Ishikawa (cell line): ENCODE measurements at regions not wholly inside any gene's neighbourhood (a gene's known extent, or its start where the extent isn't known, plus 50 kb on each side); places are given as distances from the start of the nearest gene placed in this dataset.

Experiments used
- CEBPB ChIP-seq: IDR thresholded peaks from 2 replicates; pipeline ENCODE4 v1.6.1; 2012
- CREB1 ChIP-seq: IDR thresholded peaks from 2 replicates; pipeline ENCODE4 v1.6.1; 2012; ENCODE audit warnings: low read depth
- EGR1 ChIP-seq: IDR thresholded peaks from 2 replicates; pipeline ENCODE4 v1.6.1; 2012
- EP300 ChIP-seq: IDR thresholded peaks from 2 replicates; pipeline ENCODE4 v1.6.1; 2012; ENCODE audit warnings: borderline replicate concordance
- FOXM1 ChIP-seq: IDR thresholded peaks from 2 replicates; pipeline ENCODE4 v1.6.1; 2012; ENCODE audit warnings: low read depth, borderline replicate concordance
- MAX ChIP-seq: IDR thresholded peaks from 2 replicates; pipeline ENCODE4 v1.6.1; 2012
- NFIC ChIP-seq: IDR thresholded peaks from 2 replicates; pipeline ENCODE4 v1.6.1; 2012
- RAD21 ChIP-seq: IDR thresholded peaks from 2 replicates; pipeline ENCODE4 v1.6.1; 2012; ENCODE audit warnings: low read depth
- REST ChIP-seq: IDR thresholded peaks from 2 replicates; pipeline ENCODE4 v1.6.1; 2012; ENCODE audit warnings: low read depth, mild to moderate bottlenecking
- TAF1 ChIP-seq: IDR thresholded peaks from 2 replicates; pipeline ENCODE4 v1.6.1; 2012; ENCODE audit warnings: low read depth, mild to moderate bottlenecking
- TCF12 ChIP-seq: IDR thresholded peaks from 2 replicates; pipeline ENCODE4 v1.6.1; 2012; ENCODE audit warnings: low read depth
- TEAD4 ChIP-seq: IDR thresholded peaks from 2 replicates; pipeline ENCODE4 v1.6.1; 2012
- USF1 ChIP-seq: IDR thresholded peaks from 2 replicates; pipeline ENCODE4 v1.6.1; 2012
- YY1 ChIP-seq: IDR thresholded peaks from 2 replicates; pipeline ENCODE4 v1.6.1; 2012; ENCODE audit warnings: low read depth
- ZBTB7A ChIP-seq: IDR thresholded peaks from 2 replicates; pipeline ENCODE4 v1.6.1; 2012; ENCODE audit warnings: low read depth

GRCh38 chr2:5594249-5594695 lies 97.9 kb upstream of the SOX11 start:
- TF ChIP-seq FOXM1 (no peak), EGR1 (no peak), CEBPB (no peak), TCF12 (no peak), TAF1 (no peak), MAX (no peak)

GRCh38 chr2:5596868-5597267 lies 95.3 kb upstream of the SOX11 start:
- no peak for TF ChIP-seq REST
- no peak for TF ChIP-seq CEBPB
- TF ChIP-seq EP300: no peak
- TF ChIP-seq CREB1: no peak
- no peak for TF ChIP-seq MAX
- no peak for TF ChIP-seq TCF12
- no peak for TF ChIP-seq YY1
- no peak for TF ChIP-seq NFIC
- TF ChIP-seq EGR1: no peak
- TF ChIP-seq USF1: no peak
- TF ChIP-seq FOXM1: no peak
- TF ChIP-seq RAD21: no peak
- TF ChIP-seq TAF1: no peak
- no peak for TF ChIP-seq TEAD4
- no peak for TF ChIP-seq ZBTB7A

- TF ChIP-seq CREB1 (no peak), NFIC (no peak), TAF1 (no peak), MAX (no peak), USF1 (no peak), TCF12 (no peak), FOXM1 (no peak), RAD21 (no peak), EP300 (no peak), CEBPB (no peak), TEAD4 (no peak), REST (no peak), YY1 (no peak), ZBTB7A (no peak), EGR1 (no peak)
These were observed 94.0 kb upstream of the SOX11 start for GRCh38 chr2:5598156-5598555.

GRCh38 chr2:5609201-5609600 lies 83.0 kb upstream of the SOX11 start:
- no peak for TF ChIP-seq TAF1

- TF ChIP-seq TCF12: no peak
- no peak for TF ChIP-seq USF1
- no peak for TF ChIP-seq FOXM1
- no peak for TF ChIP-seq EGR1
- no peak for TF ChIP-seq RAD21
- TF ChIP-seq CREB1: no peak
- no peak for TF ChIP-seq EP300
- no peak for TF ChIP-seq CEBPB
- no peak for TF ChIP-seq NFIC
- TF ChIP-seq TEAD4: no peak
- no peak for TF ChIP-seq MAX
- TF ChIP-seq REST: no peak
- TF ChIP-seq TAF1: no peak
- no peak for TF ChIP-seq ZBTB7A
These were observed 79.5 kb upstream of the SOX11 start for GRCh38 chr2:5612666-5613065.
